ELF-1 (cell line): ENCODE measurements at regions not wholly inside any gene's neighbourhood (a gene's known extent, or its start where the extent isn't known, plus 50 kb on each side); places are given as distances from the start of the nearest gene placed in this dataset.

Source experiments
- DNase-seq: peaks from one replicate; pipeline ENCODE4 v3.0.0-alpha.2; 2016; ENCODE audit warnings: low read depth, low spot score

- DNase-seq, result no peak
These were observed 84.8 kb upstream of the RNF217 start for GRCh38 chr6:124877468-124877867.

- DNase-seq, result peak; percentile 30
These were observed 82.9 kb upstream of the RNF217 start for GRCh38 chr6:124879110-124879991.

GRCh38 chr6:124879992-124880355, 82.3 kb upstream of the RNF217 start:
- DNase-seq, result no peak

GRCh38 chr6:124881898-124882578, 80.2 kb upstream of the RNF217 start:
- peak; percentile 62 for DNase-seq

- DNase-seq, result no peak
These were observed 79.5 kb upstream of the RNF217 start for GRCh38 chr6:124882579-124883393.

GRCh38 chr6:124885171-124885570, 77.1 kb upstream of the RNF217 start:
- DNase-seq, result no peak

GRCh38 chr6:124887872-124888580, 74.2 kb upstream of the RNF217 start:
- no peak for DNase-seq

- no peak for DNase-seq
These were observed 73.5 kb upstream of the RNF217 start for GRCh38 chr6:124888581-124889371.

GRCh38 chr6:124901084-124901483, 61.2 kb upstream of the RNF217 start:
- DNase-seq, result no peak

GRCh38 chr6:124903797-124904196, 58.4 kb upstream of the RNF217 start:
- DNase-seq, result no peak

GRCh38 chr6:124907596-124907995, 54.6 kb upstream of the RNF217 start:
- no peak for DNase-seq
